HEK293 (cell line): ENCODE measurements at regions not wholly inside any gene's neighbourhood (a gene's known extent, or its start where the extent isn't known, plus 50 kb on each side); places are given as distances from the start of the nearest gene placed in this dataset.

Experiments used
- CTCF ChIP-seq: fragments of 450-650 bp; formaldehyde crosslinking; IDR thresholded peaks from 2 replicates; pipeline ENCODE4 v1.5.1; 2016; ENCODE audit warnings: missing biosample characterization, missing genetic modification characterization
- EGR2 ChIP-seq: fragments of 450-650 bp; formaldehyde crosslinking; IDR thresholded peaks from 2 replicates; pipeline ENCODE4 v1.5.1; 2016; ENCODE audit warnings: low read depth, missing biosample characterization, missing genetic modification characterization
- OSR2 ChIP-seq: fragments of 450-650 bp; formaldehyde crosslinking; IDR thresholded peaks from 2 replicates; pipeline ENCODE4 v1.5.1; 2016; ENCODE audit warnings: missing biosample characterization, missing genetic modification characterization
- PRDM6 ChIP-seq: fragments of 450-650 bp; formaldehyde crosslinking; IDR thresholded peaks from 2 replicates; pipeline ENCODE4 v1.5.1; 2017; ENCODE audit warnings: missing biosample characterization, missing genetic modification characterization
- REST ChIP-seq: fragments of 450-650 bp; formaldehyde crosslinking; IDR thresholded peaks from 2 replicates; pipeline ENCODE4 v1.5.1; 2016; ENCODE audit warnings: missing biosample characterization, missing genetic modification characterization
- ZBTB44 ChIP-seq: fragments of 450-650 bp; IDR thresholded peaks from 2 replicates; pipeline ENCODE4 v1.5.1; 2018; ENCODE audit warnings: missing biosample characterization, mild to moderate bottlenecking, missing genetic modification characterization
- ZBTB49 ChIP-seq: fragments of 450-650 bp; formaldehyde crosslinking; IDR thresholded peaks from 2 replicates; pipeline ENCODE4 v1.5.1; 2016; ENCODE audit warnings: missing biosample characterization, missing genetic modification characterization, low read depth
- ZBTB7A ChIP-seq: fragments of 450-650 bp; formaldehyde crosslinking; IDR thresholded peaks from 2 replicates; pipeline ENCODE4 v1.5.1; 2016; ENCODE audit warnings: low read depth, missing biosample characterization, missing genetic modification characterization
- ZFP3 ChIP-seq: fragments of 450-650 bp; formaldehyde crosslinking; IDR thresholded peaks from 2 replicates; pipeline ENCODE4 v1.5.1; 2016; ENCODE audit warnings: low read depth, missing biosample characterization, missing genetic modification characterization
- ZNF19 ChIP-seq: fragments of 450-650 bp; formaldehyde crosslinking; IDR thresholded peaks from 2 replicates; pipeline ENCODE4; 2016; ENCODE audit warnings: missing biosample characterization, missing genetic modification characterization, low read depth
- ZNF26 ChIP-seq: fragments of 450-650 bp; formaldehyde crosslinking; IDR thresholded peaks from 2 replicates; pipeline ENCODE4 v1.5.1; 2016; ENCODE audit warnings: missing biosample characterization, missing genetic modification characterization
- ZNF664 ChIP-seq: fragments of 450-650 bp; formaldehyde crosslinking; IDR thresholded peaks from 2 replicates; pipeline ENCODE4 v1.5.1; 2016; ENCODE audit warnings: missing biosample characterization, missing genetic modification characterization

GRCh38 chr20:56779452-56780143 lies 150.5 kb downstream of the TFAP2C start:
- TF ChIP-seq PRDM6 (tag by site-specific recombination) (no peak), OSR2 (tag by site-specific recombination) (no peak), CTCF (tag by site-specific recombination) (no peak), ZNF26 (tag by site-specific recombination) (no peak), ZNF19 (tag by site-specific recombination) (no peak), ZBTB44 (tag by site-specific recombination) (no peak), ZBTB49 (no peak), ZNF664 (tag by site-specific recombination) (no peak), EGR2 (tag by site-specific recombination) (no peak), ZFP3 (no peak), REST (tag by site-specific recombination) (no peak), ZBTB7A (tag by site-specific recombination) (no peak)
